ENCODE measurements at regions not wholly inside any gene's neighbourhood (a gene's known extent, or its start where the extent isn't known, plus 50 kb on each side); places are given as distances from the start of the nearest gene placed in this dataset.
A peak's percentile ranks its signal among the peaks of the same experiment; 100 is the strongest.

DNA sequence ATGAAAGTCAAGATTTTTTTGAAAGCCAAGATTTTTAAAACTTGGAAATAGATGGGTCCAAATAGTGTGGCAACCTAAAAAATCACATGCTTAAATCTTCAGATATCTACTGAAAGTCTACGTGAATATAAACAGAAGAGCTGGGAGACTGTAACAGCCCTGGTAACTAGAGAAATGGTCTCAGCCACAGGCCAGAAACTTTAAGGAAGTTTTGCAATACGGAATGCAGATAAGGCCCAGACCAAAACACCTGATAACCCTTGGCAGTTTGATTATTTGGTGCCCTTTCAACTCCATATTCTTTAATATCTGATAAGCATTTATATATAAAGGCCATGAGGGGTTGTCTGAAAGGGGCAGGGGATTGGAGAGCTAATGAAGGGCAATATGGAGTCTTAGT lies 537.3 kb upstream of the TGFBR2 start:
- no peak for DNase-seq

DNA sequence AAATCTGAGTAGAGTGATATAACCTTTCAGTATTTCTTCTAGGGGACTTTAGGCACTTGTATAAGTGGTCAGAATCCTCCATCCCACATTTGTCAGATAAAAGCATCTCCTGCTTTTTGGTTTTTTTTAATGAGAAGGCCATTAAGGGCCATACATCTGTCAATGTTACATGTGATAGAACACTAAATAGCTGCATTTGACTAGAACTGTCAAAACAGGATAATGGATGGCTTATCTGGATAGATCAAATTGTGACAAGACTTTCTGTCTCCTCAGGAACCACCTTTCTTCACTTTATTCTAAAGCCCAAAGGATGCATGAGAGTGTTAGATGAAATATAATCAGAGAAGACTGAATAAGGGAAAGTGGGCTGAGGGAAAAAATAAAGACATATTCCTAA lies 533.4 kb upstream of the TGFBR2 start:
- no peak for DNase-seq

DNA sequence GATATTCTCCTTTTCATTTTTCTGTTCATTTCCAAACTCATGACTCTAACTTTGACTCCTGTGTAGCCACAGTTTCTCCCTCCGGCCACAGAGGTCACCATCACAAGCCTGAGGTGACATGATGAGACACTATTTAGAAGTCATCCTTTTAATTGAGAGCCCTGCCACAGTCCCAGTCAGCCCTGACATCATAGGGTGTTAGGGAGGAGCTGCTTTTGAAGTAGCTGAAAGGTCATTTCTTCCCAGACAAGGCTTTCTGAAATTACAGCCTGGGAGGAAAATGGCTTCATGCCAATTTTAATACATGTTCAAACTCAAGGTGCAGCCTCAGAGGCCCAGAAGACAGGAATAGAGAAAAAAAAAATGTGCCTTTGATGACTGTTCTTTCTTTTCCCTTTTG lies 532.8 kb upstream of the TGFBR2 start:
- no peak for DNase-seq

DNA sequence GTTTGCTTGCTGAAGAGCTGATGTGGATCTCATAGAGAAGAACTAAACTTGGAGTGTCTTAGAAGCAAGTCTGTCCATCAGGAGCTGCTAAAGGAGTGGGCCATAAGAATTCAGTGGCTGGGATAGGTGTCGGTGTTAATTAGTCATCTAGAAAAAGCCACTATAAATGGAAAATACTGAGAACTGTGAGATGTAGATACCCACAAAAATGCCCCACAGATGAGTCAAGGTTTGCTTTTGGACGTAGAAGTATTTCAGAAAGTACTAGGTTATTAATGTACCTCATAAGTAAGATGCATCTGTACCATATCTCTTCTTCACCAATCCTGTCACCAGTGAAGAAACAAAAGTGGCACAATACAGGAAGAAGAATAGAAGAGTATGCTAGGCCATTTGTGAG lies 530.9 kb upstream of the TGFBR2 start:
- DNase-seq = no peak

DNA sequence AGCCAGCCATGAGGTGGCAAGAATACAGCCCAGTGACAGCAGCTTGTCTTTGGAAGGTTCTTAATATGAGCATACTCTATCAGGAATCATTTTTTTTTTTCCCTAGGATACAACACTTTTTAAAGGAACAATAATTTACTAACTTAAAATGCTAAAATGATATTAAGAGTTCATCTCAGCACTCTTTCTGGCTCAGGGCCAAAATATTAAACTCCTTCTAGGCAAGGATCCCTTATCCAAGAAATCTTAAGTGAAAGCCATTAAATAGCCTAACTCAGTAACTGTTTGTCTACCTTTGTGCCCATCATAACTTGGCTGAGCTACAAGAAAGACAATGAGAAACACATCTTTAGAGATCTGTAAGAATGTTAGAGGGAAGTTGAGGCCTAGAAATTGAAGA lies 529.5 kb upstream of the TGFBR2 start:
- DNase-seq = no peak

DNA sequence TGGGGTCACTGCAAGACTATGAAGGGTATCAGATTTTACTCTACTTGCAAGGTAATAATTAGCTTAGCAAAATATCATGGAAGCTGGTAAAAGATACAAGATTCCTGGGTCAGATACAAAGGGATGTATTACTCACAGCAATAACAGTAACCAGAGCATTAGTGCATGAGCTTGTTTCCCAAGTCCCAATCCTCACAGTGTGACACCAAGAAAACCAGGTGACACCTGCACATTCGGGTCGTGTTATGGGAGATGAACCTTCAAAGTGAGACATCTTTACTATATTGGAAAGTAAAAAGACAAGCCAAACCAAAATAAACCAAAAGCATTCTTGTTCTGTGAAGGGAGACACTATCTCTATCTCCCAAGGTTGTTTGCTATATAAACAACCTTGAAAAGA lies 528.7 kb upstream of the TGFBR2 start:
- no peak for DNase-seq

DNA sequence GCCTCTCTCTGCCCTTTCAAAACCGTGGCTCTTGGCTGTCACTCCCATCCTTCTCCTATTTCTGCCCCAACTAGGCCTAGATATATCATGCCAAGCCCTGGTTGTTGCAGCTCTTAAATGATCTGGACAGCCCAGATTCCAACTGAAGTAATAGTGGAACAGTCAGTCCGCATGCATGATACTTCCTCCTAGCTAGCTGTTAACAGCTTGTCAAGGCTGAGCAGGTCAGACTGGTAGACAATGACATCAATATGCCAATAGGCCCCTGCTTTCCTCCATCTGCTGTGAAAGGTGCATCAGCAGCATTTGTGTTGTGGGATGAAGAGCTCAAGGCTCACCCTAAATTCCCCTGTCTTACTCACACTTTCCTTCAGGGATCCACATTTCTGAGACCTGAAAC lies 527.7 kb upstream of the TGFBR2 start:
- no peak for DNase-seq

DNA sequence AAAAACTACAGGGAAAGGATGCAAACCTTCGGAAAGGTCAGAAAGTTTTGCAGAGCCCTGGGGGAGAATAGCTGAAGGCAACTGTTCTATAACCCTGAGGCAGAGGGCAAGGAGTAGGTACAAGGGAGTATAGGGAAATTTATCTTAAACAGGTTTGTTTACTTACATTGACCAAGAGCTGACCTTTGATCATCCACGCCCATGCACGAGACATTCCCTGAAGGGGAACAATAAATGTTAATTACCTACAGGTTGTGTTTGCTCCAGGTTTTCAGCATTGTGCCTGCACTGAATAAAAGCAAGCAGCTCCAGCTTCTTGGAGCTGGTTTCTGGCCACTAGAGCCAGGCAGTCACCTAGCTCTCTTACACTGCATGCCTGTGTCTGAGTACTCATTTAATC lies 524.5 kb upstream of the TGFBR2 start:
- no peak for DNase-seq

DNA sequence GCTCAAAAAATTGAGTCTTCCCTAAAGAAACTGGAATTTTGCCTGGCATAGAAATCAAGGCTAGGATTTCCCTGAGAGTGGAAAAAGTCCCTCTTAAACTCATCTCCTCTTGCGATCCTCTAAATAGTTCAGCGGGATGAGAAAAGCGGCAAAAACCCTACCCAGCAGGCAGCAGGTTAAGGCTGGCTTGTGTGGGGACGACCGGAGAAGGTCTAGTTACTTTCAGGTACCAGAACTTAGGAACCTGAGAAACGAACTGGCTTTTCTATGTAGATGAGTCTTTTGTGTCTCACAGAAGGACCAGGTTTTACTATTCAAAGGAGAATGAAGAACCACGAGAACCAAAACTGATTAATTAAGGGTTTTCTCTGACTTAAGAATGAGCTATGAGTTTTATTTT lies 523.7 kb upstream of the TGFBR2 start:
- DNase-seq = no peak

DNA sequence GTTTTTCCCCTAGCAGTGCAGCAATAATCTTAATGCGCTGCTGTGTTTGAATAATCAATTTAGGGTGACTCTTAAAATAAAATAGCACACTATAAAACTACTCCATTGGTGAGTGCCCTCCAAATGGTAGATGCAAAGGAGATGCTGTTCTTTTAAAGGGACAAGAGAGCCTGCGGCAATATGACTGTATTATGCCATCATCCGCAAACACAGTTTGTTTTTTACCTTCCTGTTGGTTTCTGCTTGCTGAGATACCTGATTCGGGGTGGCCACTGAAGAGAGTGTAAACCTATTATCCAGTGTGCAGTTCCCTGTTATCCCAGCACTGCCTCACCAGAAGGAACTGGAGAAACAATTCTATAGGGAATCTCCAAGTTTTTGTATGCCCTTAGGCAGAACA lies 523.1 kb upstream of the TGFBR2 start:
- no peak for DNase-seq

DNA sequence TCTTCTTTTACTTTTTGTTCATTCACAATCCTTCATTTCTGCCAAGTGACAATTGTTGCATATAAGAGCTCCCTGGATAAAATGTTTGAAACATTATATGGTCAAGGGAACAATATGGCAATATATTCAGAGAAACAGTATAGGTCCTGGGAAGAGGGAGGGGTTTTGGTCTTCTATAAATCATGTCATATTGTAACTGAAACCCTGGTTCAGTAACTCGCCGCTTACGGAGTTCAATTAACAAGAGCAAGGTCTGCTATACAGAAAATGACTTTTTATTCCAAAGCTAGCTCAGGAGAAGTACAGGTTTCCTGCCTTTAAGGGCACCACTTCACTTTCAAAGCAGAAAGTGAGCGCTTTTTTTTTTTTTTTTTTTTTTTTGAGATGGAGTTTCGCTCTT lies 522.1 kb upstream of the TGFBR2 start:
- DNase-seq = no peak

DNA sequence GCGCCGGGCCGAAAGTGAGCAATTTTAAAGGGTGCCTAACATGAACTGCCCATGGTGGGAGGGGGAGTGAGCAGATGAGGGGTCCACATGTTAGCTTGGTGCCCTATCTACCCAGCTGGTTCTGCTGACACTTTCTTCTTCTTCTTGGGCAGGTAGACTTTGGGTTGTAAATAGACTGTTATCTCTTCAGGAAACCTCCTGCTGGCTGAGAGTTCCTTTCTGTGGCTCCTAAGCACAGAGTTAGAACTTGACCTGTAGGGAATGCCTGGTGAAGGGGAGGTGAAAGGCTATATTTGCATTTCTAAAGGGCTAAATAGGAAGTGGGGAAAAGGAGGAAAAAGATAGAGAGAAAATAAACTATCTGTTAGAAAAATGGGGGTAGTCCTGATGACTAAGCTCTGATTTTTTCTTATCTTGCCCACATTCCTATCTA lies 521.4 kb upstream of the TGFBR2 start:
- no peak for DNase-seq

DNA sequence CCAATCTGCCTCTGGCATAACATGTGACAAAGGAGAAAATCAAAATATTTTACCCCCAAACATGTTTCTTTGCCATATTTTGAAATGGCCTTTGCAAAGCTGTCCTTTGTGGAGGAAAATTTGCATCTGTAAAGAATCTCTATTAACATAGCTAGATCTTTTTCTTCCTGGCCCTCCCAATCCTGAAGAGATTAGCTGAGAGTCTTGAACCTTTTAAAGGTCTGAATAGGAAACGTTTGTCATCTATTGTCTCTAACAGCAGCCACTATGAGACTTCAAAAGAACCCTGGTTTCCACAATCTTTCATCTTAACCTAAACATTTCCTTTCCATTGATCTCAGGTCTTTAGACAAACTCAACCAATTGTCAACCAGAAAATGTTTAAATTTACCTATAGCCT lies 520.9 kb upstream of the TGFBR2 start:
- no peak for DNase-seq

DNA sequence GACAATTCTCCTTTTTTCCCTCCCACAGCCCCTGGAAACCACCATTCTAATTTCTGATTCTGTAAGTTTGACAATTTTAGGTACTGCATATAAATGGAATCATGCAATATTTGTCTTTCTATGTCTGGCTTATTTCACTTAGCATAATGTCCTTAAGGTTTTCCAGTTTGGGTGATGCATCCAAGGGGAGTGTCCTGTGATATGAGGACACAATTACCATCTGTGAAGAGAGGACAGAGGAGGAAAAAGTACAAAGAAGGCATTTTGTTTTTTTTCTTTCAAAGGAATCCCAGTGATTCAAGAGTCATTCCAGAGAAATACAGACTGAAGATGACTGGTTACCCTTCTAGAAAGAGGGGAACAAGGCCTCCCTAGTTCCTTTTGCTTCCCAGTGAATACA lies 514.7 kb upstream of the TGFBR2 start:
- DNase-seq = no peak

DNA sequence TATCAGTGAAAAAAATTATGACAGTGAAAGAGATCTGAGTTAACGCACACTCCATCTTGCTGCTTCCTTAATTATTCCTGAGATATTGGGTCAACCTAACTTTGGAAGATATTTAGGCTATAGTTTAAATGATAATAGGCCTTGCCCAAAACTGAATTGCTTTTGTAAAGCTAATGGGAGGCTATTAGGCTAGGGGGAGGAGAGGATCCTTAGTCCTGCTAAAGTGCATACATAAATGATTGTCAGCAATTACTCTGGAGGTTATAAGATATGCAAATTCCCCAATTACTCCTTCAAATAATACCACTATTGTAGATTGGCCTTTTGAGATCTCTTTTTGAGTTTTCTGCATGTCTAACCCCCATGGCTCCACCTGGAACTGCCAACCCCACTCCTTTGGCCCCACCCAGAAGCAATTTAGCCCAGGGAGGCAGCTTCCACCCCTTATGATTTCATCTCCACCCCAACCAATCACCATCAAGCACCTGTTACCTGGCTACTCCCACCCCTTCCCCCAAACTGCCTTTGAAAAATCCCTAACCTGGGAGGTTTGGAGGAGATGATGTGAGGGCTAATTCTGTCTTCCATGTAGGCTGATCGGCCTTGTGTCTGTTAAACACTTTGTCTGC lies 509.3 kb upstream of the TGFBR2 start:
- no peak for DNase-seq

DNA sequence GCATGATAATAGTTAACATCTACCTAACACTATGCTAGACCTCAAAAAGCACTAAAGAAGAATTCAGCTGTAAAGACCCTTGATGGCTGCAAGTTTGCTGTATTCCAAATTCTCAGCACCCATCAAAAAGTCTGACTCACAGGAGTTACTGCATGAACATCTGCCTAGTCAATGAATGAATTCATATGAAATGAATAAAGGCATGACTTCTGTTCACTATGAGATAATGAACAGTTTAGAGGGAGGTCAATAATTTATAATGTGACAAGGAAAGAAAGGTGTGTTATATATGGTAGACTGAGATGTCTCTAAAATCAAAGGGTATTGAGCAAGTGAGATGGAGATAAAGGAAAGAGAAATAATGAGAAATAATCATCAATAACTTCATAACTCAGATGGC lies 508.2 kb upstream of the TGFBR2 start:
- DNase-seq = no peak

DNA sequence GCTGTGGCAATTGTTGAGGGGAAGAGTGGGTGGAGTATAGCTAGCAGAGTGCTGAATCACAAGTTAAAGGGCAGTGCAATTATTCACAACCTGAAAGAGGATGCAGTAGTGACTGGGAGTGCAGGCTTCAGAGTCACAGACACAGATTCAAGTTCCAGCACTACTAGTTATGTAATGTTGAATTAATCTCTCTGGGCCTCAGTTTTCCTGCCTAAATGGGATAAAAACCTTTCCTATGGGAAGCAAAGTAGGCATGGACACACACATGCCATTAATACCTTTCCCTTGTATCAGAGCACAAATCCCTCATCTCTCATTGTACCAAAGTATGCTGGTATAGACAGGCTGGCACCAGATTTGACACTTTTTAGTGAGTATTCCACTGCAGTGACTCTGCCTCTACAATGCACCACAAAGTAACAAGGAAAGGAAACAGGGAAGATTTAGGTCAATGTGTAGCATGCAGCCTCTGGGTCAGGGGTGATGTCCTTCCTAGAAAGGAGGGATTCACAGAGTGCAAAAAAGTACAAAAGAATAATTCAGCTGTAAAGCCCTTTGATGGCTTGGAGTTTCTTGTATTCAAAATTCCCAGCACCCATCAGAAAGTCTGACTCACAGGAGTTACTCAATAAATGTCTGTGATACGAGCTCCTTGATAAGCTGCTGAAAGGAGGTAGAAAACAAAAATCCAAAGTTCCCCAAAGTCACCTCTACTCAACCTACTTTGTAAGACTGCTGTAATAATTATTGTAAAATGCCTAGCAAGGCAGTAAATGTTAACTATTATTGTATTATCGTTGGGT lies 507.5 kb upstream of the TGFBR2 start:
- DNase-seq = no peak

DNA sequence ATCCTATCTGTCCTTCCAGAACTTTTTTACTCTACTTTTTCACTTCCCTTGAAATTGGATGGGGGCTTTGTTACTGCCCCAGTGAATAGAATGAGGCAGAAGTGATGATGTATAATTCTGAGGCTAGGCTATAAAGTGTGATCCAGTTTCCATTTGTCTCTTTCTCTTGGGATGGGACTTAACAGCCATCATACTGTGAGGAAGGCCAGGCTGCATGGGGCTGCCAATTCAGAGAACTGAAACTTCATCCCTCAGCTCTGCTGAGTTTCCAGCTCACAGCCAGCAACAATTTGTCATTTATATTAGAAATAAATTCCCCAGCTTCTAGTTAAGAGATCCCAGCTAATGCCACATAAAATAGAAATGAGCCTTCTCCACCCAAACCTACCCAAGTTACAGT lies 504.0 kb upstream of the TGFBR2 start:
- DNase-seq = no peak

DNA sequence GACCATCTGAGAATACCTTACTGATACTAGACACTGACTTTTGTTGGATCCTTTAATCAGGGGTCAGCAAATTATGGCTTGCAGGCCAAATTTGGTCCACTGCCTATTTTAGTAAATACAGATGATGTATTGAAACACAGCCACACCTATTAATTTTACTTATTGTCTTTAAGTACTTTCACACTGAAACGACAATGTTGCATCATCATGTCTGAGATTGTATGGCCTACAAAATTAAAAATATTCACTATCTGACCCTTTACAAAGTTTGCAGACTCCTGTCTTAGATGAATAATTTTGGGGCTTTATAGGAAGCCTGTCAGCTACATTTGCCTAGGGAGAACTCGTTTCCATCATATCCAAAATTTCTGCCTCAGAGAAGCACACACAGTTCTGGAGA lies 503.2 kb upstream of the TGFBR2 start:
- DNase-seq = no peak

DNA sequence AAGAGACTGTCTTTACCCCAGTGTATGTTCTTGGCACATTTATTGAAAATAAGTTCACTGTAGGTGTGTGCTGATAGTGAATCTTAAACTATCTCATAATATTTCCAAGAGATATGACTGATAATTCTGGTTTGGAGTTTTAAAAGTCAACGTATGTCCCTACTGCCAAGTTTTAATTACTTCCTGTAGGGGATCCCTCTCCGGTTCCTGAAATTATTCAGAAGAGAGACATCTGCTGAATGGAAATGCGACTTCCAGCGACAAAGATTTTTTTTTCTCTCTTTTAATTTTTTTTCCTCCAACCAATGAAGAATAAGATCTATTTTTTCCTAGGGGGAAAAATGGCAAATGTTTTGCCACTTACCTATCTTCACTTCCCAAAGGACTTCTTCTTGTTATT lies 498.9 kb upstream of the TGFBR2 start:
- no peak for DNase-seq

DNA sequence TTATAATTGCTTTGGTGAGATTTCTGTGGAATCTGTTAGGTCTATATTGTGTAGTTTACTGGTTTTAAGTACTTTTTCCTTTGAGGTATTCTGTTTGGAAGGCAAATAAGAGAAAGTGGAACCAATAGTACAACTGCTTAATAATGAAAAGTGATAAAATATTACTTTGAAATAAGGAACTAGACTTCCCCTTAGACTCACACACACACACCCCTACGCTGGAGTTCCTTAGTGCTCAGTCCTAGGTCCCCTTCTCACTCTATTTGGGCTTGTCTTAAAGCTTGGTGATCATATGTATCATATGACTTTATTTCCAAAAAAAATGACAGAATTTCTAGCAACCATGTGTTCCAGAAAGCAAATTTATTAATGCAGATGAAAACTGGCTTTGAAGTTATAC lies 494.0 kb upstream of the TGFBR2 start:
- no peak for DNase-seq

DNA sequence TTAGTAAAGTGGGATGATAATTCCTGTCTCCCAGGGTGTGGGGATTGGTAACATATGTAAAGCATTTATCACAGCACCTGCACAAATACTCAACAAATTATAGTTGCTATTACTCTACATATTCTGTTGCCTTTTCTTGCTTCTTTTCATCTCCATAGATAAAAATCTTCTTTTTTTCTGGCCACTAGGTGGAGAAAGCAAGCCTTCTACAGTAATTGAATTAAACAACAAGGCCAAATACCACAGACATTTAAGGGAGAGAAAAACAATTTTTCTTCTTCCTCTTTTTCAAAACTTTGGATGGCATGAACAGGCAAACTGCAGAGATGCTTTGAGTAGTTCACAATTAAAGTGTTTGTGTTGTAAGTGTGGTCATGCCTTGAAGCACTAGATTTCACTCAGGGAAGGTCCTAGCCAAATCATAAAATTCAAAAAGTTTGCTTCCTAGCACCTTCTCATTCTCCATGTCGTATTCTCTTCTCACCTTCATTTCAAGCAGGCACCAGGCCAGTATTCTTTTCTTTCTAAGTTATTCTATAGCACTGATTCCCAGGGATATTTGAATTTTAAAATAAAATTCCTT lies 493.4 kb upstream of the TGFBR2 start:
- DNase-seq = peak; percentile 57

DNA sequence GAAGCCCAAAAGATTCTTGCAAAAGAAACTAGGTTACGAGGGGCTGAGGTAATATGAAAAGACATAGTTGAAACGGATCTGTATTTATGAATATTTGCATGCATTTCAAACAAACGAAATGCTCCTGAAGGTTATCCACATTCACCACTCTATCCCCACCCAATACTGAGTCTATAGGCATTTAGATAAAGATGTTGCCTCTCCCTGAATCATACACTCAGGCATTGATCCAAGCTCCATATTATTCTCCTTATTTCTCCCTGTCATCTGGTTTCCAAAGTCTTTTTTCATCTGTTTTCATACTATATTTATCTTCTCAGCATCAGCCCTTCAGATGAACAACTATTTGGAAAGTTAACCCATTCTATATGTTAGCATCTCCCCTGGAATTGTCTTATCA lies 492.5 kb upstream of the TGFBR2 start:
- no peak for DNase-seq

DNA sequence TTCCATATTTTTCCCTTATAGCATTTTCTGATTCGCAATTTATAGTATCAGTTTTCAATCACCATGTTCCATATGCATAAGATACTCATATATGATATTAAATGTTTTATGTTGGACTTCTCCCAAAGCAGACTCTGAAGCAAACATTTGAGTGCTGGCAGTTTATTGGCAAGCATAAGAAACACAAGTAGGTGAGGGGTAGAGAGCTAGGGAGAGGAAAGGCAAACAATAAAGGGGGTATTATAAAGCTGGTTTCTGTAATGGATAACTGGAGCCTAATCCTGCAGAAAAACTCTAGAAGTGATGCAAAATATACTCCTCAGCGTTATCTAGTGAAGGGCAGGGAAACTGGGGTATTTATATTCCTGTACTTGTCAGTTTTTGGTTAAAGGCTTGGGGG lies 491.5 kb upstream of the TGFBR2 start:
- DNase-seq = no peak

DNA sequence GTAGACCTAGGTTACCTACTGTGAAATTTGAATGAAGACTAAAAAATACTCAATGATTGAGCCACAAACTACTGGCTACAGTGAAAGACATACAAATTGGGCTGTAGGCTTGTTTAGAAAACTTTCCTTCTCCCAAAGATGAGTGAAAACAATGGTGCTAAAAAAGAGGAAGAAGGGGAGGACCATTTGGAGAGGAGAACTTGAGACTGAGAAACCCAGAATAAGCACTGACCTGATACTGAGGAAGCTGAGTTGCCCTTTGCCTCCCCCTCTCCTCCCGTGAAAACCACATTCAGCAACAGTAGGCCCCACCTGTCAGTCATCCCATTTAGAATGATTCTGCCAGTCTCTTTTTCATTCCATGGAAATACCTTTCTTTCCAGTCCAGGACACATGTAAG lies 484.0 kb upstream of the TGFBR2 start:
- no peak for DNase-seq

Measured in CD4-positive, alpha-beta T cell treated with Interleukin-17A for 1 hour (primary cell).